H9 (cell line): ENCODE measurements at regions not wholly inside any gene's neighbourhood (a gene's known extent, or its start where the extent isn't known, plus 50 kb on each side); places are given as distances from the start of the nearest gene placed in this dataset.

ENCODE experiments used
- DNase-seq: peaks from one replicate; pipeline ENCODE4 v3.0.0-alpha.2; 2017
- H2AFZ ChIP-seq: one replicate; pipeline ENCODE4 v1.6.1; 2013; ENCODE audit warnings: mild to moderate bottlenecking, low read length, control low read depth, moderate library complexity
- H2AK5ac ChIP-seq: 2 replicates; pipeline ENCODE4 v1.6.1; 2013; ENCODE audit warnings: low read length, control low read depth, mixed read lengths; ENCODE audit not compliant: insufficient read length
- H2BK120ac ChIP-seq: one replicate; pipeline ENCODE4 v1.6.1; 2013; ENCODE audit warnings: low read depth, mild to moderate bottlenecking, low read length, control low read depth, inconsistent platforms; ENCODE audit not compliant: poor library complexity, severe bottlenecking
- H2BK12ac ChIP-seq: 2 replicates; pipeline ENCODE4 v1.6.1; 2013; ENCODE audit warnings: low read length, control low read depth, mixed read lengths, low read depth; ENCODE audit not compliant: insufficient read length
- H2BK15ac ChIP-seq: 2 replicates; pipeline ENCODE4 v1.6.1; 2013; ENCODE audit warnings: low read depth, low read length, control low read depth
- H2BK20ac ChIP-seq: one replicate; pipeline ENCODE4 v1.6.1; 2013; ENCODE audit warnings: low read depth, mild to moderate bottlenecking, low read length, control low read depth, inconsistent platforms; ENCODE audit not compliant: poor library complexity, severe bottlenecking
- H2BK5ac ChIP-seq: 2 replicates; pipeline ENCODE4 v1.6.1; 2013; ENCODE audit warnings: low read length, control low read depth, mixed read lengths; ENCODE audit not compliant: insufficient read length
- H3K14ac ChIP-seq: 2 replicates; pipeline ENCODE4 v1.6.1; 2013; ENCODE audit warnings: low read length, control low read depth; ENCODE audit not compliant: insufficient read depth
- H3K18ac ChIP-seq: 2 replicates; pipeline ENCODE4 v1.6.1; 2013; ENCODE audit warnings: low read depth, mild to moderate bottlenecking, mixed read lengths, low read length, control low read depth; ENCODE audit not compliant: insufficient read length
- H3K23ac ChIP-seq: 2 replicates; pipeline ENCODE4 v1.6.1; 2013; ENCODE audit warnings: low read length, control low read depth, mixed read lengths, low read depth; ENCODE audit not compliant: insufficient read length
- H3K23me2 ChIP-seq: 2 replicates; pipeline ENCODE4 v1.6.1; 2013; ENCODE audit warnings: low read depth, mild to moderate bottlenecking, mixed read lengths, low read length, control low read depth; ENCODE audit not compliant: insufficient read length, poor library complexity, severe bottlenecking
- H3K27ac ChIP-seq: 2 replicates; pipeline ENCODE4 v1.5.1; 2013; ENCODE audit warnings: low read length, control low read depth, mixed read lengths, low read depth; ENCODE audit not compliant: insufficient read length
- H3K27me3 ChIP-seq: 2 replicates; pipeline ENCODE4 v1.6.1; 2013; ENCODE audit warnings: low read length, control low read depth, inconsistent platforms; ENCODE audit not compliant: insufficient read depth
- H3K4ac ChIP-seq: 2 replicates; pipeline ENCODE4 v1.6.1; 2013; ENCODE audit warnings: low read depth, mild to moderate bottlenecking, control low read depth, inconsistent platforms, low read length, moderate library complexity
- H3K4me1 ChIP-seq: 2 replicates; pipeline ENCODE4 v1.6.1; 2013; ENCODE audit warnings: low read length, control low read depth, inconsistent platforms; ENCODE audit not compliant: insufficient read depth
- H3K4me2 ChIP-seq: 2 replicates; pipeline ENCODE4 v1.6.1; 2013; ENCODE audit warnings: low read length, control low read depth, mixed read lengths; ENCODE audit not compliant: insufficient read length, insufficient read depth
- H3K56ac ChIP-seq: 2 replicates; pipeline ENCODE4 v1.6.1; 2013; ENCODE audit warnings: low read depth, mild to moderate bottlenecking, mixed read lengths, low read length, control low read depth; ENCODE audit not compliant: insufficient read length
- H3K79me1 ChIP-seq: 2 replicates; pipeline ENCODE4 v1.6.1; 2013; ENCODE audit warnings: low read depth, mild to moderate bottlenecking, moderate library complexity, low read length, control low read depth, inconsistent platforms; ENCODE audit not compliant: insufficient read depth, poor library complexity, severe bottlenecking
- H3K79me2 ChIP-seq: 2 replicates; pipeline ENCODE4 v1.6.1; 2013; ENCODE audit warnings: low read length, control low read depth, inconsistent platforms; ENCODE audit not compliant: insufficient read depth
- H3K9ac ChIP-seq: 2 replicates; pipeline ENCODE4 v1.6.1; 2013; ENCODE audit warnings: low read length, control low read depth, mixed read lengths; ENCODE audit not compliant: insufficient read length; ENCODE audit errors: extremely low read depth
- H3K9me3 ChIP-seq: one replicate; pipeline ENCODE4 v1.6.1; 2013; ENCODE audit warnings: low read depth, low read length, inconsistent platforms; ENCODE audit not compliant: control insufficient read depth
- H3T11ph ChIP-seq: one replicate; pipeline ENCODE4 v1.6.1; 2013; ENCODE audit warnings: mild to moderate bottlenecking, low read length, control low read depth, inconsistent platforms
- H4K20me1 ChIP-seq: one replicate; pipeline ENCODE4 v1.6.1; 2013; ENCODE audit not compliant: control insufficient read depth, insufficient read length, insufficient read depth
- H4K5ac ChIP-seq: 2 replicates; pipeline ENCODE4 v1.6.1; 2013; ENCODE audit warnings: low read depth, mild to moderate bottlenecking, mixed read lengths, low read length, control low read depth; ENCODE audit not compliant: insufficient read length
- H4K8ac ChIP-seq: replicated peaks from 2 replicates; pipeline ENCODE4 v1.6.1; 2013; ENCODE audit warnings: low read length, control low read depth, mixed read lengths, low read depth; ENCODE audit not compliant: insufficient read length
- H4K91ac ChIP-seq: 2 replicates; pipeline ENCODE4 v1.6.1; 2013; ENCODE audit warnings: low read depth, mild to moderate bottlenecking, moderate library complexity, mixed read lengths, low read length, control low read depth; ENCODE audit not compliant: insufficient read length
- H3K27ac Mint-ChIP-seq, 3 experiments: 2 replicates in 2 of 3; 3 replicates in 1 of 3; pipeline ENCODE4 v1.8.0; 2020 to 2021; ENCODE audit warnings: mixed read lengths in 3 of 3, mild to moderate bottlenecking in 1 of 3, moderate library complexity in 1 of 3
- H3K27me3 Mint-ChIP-seq: 2 replicates; pipeline ENCODE4 v1.8.0; 2021; ENCODE audit warnings: low read depth, mild to moderate bottlenecking, moderate library complexity, mixed read lengths
- H3K36me3 Mint-ChIP-seq, 3 experiments: 2 replicates in 2 of 3; 3 replicates in 1 of 3; pipeline ENCODE4 v1.8.0; 2020 to 2021; ENCODE audit warnings: low read depth in 3 of 3, mixed read lengths in 3 of 3; ENCODE audit not compliant: insufficient read depth in 1 of 3
- H3K4me1 Mint-ChIP-seq, 2 experiments: 2 replicates each; pipeline ENCODE4 v1.8.0; 2020; ENCODE audit warnings: mixed read lengths in 2 of 2
- H3K4me3 Mint-ChIP-seq, 2 experiments: 2 replicates in 1 of 2; 3 replicates in 1 of 2; pipeline ENCODE4 v1.8.0; 2020 to 2021; ENCODE audit warnings: mild to moderate bottlenecking in 2 of 2, mixed read lengths in 2 of 2, moderate library complexity in 1 of 2
- H3K9me3 Mint-ChIP-seq, 2 experiments: 2 replicates in 1 of 2; 3 replicates in 1 of 2; pipeline ENCODE4 v1.8.0; 2020; ENCODE audit warnings: mild to moderate bottlenecking in 2 of 2, mixed read lengths in 2 of 2, moderate library complexity in 1 of 2
- WGBS: extraction: QIAGEN DNeasy Blood & Tissue Kit; methylation state at CpG from one replicate; pipeline ENCODE4 v1.1.7; 2013; ENCODE audit warnings: missing lambda C conversion rate, low lambda C conversion rate, mixed read lengths; ENCODE audit not compliant: insufficient read length; ENCODE audit errors: extremely low coverage; 5-methylcytosine and 5-hydroxymethylcytosine counted together
- TF ChIP-seq, protein P1 (sequence below): fragments of 200-600 bp; sonication (generic); conservative IDR thresholded peaks from 3 replicates; pipeline ENCODE4 v1.8.0; 2021; ENCODE audit warnings: antibody characterized with exemption, mild to moderate bottlenecking

DNA sequence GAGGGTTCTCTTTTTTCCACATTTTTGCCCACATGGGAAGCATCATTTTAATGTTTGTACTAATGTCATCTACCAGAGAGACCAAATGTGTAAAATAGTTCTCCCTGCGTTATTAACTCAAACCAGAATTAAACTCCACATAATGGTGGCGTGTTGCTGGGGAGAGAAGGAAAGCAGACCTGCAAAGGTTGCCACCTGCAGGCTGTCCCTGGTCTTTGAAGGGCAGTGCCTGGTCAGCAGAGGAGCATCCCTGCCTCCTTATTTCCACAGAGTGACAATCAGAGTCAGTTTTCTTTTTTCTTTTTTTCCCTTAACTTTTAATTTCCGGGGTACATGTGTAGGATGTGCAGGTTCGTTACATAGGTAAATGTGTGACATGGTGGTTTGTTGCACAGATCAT lies 214.5 kb downstream of the TBX18 start:
- Histone ChIP-seq H3K79me1 (no peaks in the 10 kb centered on the region), H2AK5ac (no peak overlapping the region), H3K23ac (no peak overlapping the region), H3K27ac (no peak overlapping the region), H2BK12ac (no peak overlapping the region), H2AFZ (no peak overlapping the region), H2BK120ac (no peak overlapping the region), H3K23me2 (no peaks in the 10 kb centered on the region), H2BK5ac (no peak overlapping the region), H3K56ac (no peak overlapping the region), H3K18ac (no peak overlapping the region), H3K27me3 (no peaks in the 10 kb centered on the region), H3K4me1 (no peaks in the 10 kb centered on the region), H4K20me1 (no peaks in the 10 kb centered on the region), H2BK15ac (no peak overlapping the region), H3K9me3 (no peaks in the 10 kb centered on the region), H3K4me2 (no peak overlapping the region), H3T11ph (no peak overlapping the region), H4K91ac (no peak overlapping the region), H3K79me2 (no peaks in the 10 kb centered on the region), H4K8ac (no peak overlapping the region), H2BK20ac (no peak overlapping the region), H4K5ac (no peak overlapping the region), H3K14ac (no peak overlapping the region), H3K4ac (no peak overlapping the region), H3K9ac (no peak overlapping the region)
- peaks cover 0 to 3% of the 10 kb centered on the region in 2 experiments; a peak in 3 of 5 replicates for H3K9me3 Mint-ChIP-seq
- DNase-seq, result peak; percentile 44
- peaks cover 0 to 3% (median 0%) of the 10 kb centered on the region in 3 experiments; a peak in 2 of 7 replicates for H3K36me3 Mint-ChIP-seq
- H3K27me3 Mint-ChIP-seq, result peaks cover 2% of the 10 kb centered on the region
- no peak overlapping the region for H3K4me3 Mint-ChIP-seq
- WGBS, result no CpG with 5 or more reads among the region's 4 CpGs
- TF ChIP-seq, protein P1, sequence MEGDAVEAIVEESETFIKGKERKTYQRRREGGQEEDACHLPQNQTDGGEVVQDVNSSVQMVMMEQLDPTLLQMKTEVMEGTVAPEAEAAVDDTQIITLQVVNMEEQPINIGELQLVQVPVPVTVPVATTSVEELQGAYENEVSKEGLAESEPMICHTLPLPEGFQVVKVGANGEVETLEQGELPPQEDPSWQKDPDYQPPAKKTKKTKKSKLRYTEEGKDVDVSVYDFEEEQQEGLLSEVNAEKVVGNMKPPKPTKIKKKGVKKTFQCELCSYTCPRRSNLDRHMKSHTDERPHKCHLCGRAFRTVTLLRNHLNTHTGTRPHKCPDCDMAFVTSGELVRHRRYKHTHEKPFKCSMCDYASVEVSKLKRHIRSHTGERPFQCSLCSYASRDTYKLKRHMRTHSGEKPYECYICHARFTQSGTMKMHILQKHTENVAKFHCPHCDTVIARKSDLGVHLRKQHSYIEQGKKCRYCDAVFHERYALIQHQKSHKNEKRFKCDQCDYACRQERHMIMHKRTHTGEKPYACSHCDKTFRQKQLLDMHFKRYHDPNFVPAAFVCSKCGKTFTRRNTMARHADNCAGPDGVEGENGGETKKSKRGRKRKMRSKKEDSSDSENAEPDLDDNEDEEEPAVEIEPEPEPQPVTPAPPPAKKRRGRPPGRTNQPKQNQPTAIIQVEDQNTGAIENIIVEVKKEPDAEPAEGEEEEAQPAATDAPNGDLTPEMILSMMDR, result peak; percentile 68
- H3K4me1 Mint-ChIP-seq, result no peaks in the 10 kb centered on the region
- H3K27ac Mint-ChIP-seq, result no peak overlapping the region
